ENCODE measurements at regions not wholly inside any gene's neighbourhood (a gene's known extent, or its start where the extent isn't known, plus 50 kb on each side); places are given as distances from the start of the nearest gene placed in this dataset.
"Not testable (repeated sequence)": the region's sequence is repeated elsewhere in the genome, so short reads cannot be mapped to it uniquely, and the experiment has no call there.

DNA sequence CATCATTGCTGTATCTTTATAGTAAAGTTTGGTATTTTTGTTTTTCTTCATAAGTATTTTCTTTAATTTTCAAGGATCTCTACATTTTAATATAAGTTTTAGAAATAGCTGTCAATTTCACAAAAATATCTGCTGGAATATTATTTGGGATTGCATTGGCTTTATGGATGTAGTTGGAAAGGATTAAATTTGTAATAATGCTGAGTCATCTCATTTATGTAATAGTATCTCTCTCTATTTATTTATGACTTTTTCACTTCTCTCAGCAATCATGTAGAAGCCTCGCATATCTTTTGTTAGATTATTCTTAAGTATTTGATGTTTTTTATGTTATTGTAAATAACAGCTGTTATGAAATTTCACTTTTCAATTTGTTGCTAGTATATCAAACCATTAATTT is 223.1 kb upstream of the POGK start:
- DNase-seq (ENCODE audit: low spot score), result no peak

DNA sequence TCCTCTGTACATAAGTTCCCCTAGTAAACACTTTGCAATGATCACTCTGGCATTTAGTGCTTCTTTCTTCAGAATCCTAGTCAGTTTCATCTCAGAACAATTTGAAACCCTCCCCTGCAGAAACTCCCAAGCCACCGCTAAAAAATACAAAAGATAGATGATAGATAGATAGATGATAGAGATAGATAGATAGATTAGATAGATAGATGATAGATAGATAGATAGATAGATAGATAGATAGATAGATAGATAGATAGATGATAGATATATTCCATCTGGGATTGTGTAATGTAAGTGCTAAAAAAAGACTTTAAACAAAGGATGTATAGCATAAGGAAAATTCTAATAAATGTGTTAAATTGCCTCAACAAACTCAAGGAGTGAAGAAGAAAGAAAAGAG is 212.6 kb upstream of the POGK start:
- no peak for DNase-seq (ENCODE audit: low spot score)

DNA sequence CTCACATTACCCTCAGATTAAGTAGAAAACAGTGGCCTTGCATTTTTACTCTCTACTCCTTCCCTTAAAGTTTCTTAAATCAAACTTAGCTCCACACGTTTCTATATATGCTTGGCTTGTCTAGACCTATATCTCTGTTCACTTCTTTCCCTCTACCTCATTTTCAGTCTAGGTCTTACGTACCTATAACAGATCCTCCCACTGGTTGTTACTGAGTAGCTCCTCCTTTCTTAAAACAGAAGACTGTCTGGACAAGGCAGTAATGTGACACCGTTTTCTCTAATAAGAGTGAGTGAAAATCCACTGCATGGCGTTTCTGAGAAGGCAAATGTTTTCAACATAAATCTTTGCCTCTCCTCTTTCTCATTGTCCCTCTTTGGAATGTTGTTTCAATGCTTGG is 211.7 kb upstream of the POGK start:
- DNase-seq (ENCODE audit: low spot score), result no peak

DNA sequence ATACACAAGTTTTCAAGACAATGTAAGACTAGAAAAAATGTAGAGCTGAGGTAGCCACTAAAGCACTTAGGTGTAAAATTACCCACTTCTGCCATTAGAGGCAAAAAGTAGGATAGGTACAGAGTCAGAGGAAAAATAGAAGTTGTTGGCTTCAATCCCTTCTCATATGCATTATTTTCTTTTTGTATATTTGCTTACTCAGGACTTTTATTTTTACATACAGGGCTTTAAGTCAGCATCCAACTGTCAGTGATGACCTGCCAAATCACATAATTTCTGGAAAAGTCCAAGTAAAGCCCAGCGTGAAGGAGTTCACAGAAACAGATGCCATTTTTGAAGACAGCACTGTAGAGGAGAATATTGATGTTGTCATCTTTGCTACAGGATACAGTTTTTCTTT is 211.0 kb upstream of the POGK start:
- DNase-seq (ENCODE audit: low spot score), result no peak

DNA sequence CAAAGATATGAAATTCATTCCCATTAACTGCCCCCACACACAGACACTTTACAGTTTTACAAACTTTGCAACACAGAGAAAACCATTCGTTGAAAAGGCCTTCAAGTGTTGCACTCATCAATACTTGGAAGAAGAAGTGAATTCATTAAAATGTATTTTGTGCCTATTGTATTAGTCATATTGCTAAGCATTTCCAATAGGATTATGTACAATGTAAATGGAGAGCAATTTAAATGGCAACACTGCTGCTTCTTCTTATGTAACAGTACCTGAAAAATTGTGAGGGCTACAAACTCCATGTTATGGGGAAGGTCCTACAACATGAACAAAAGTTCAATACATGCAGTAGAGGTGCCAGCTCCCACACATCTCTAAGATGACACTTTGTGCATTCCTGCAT is 209.3 kb upstream of the POGK start:
- DNase-seq (ENCODE audit: low spot score), result no peak

DNA sequence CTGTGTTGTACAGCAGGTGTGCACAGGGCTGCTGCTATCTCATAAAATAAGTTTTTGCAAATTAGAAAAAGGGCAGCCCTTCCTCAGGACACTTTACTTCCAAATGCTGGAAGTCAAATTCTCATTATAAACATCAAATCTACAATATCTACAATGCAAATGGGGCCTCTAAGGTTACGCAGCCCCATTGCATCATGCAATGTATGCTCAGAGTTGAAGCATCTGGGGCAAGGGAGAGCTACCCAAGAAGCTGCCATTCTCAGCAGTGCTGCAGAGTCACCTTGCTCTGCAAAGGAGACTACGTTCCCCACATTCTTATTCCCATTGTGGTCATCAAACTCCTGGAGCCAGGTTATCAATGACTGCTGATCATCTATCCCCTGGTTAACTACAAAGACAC is 208.9 kb upstream of the POGK start:
- no peak for DNase-seq (ENCODE audit: low spot score)

DNA sequence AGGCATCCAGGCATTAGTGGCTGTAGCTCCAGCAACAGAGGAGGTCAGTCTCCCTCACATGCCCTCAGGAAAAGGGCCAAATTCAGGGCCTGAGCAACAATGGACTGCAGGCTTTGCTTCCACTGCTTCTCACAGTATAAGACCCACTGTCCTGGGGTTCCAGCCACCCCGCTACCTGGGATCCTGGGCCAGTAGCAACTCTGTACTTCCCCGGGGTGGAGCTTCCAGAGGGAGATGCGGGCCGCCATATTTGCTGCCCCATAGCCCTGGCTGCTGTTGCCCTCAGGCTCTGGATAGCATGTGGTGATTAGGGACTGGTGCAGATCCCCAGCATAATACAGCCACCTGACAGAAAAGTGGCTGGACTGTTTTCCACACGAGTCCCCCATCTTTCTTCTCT is 201.1 kb upstream of the POGK start:
- no peak for DNase-seq (ENCODE audit: low spot score)

DNA sequence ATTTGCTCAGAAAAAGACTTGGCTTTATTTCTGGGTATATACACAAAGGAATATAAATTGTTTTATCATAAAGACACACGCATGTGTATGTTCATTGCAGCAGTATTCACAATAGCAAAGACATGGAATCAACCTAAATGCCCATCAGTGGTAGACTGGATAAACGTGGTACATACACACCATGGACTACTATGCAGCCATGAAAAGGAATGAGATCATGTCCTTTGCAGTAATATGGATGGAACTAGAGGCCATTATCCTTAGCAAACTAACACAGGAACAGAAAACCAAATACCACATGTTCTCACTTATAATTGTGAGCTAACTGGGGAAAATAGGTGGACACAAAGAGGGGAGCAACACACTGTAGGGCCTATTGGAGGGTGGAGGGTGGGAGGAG is 182.0 kb upstream of the POGK start:
- DNase-seq (ENCODE audit: low spot score), result not testable (repeated sequence)

DNA sequence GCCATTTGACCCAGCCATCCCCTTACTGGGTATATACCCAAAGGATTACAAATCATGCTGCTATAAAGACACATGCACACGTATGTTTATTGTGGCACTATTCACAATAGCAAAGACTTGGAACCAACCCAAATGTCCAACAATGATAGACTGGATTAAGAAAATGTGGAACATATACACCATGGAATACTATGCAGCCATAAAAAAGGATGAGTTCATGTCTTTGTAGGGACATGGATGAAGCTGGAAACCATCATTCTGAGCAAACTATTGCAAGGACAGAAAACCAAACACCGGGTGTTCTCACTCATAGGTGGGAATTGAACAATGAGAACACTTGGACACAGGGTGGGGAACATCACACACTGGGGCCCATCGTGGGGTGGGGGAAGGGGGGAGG is 172.5 kb upstream of the POGK start:
- DNase-seq (ENCODE audit: low spot score), result not testable (repeated sequence)

DNA sequence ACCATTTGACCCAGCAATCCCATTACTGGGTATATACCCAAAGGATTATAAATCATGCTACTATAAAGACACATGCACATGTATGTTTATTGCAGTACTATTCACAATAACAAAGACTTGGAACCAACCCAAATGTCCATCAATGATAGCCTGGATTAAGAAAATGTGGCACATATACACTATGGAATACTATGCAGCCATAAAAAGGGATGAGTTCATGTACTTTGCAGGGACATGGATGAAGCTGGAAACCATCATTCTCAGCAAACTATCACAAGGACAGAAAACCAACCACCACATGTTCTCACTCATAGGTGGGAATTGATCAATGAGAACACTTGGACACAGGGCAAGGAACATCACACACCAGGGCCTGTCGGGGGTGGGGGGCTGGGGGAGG is 171.7 kb upstream of the POGK start:
- DNase-seq (ENCODE audit: low spot score), result not testable (repeated sequence)

DNA sequence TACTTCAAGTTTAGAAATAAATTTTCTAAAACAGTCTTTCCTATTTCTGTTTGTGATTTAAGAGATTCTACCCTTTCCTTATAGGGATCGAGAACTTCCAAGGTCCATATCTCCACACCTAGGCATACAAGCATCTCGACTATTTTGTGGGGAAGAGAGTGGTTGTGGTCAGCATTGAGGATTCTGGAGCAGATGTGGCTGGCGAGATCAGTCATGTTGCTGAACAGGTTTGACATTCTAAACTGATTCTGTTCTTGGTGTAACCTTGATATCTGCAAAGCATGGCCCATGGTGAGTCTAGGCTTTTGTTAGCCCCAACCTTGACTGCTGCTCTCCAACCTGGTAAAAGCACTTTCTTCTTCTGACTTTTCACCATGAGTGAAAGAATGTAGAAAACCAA is 167.6 kb upstream of the POGK start:
- DNase-seq (ENCODE audit: low spot score), result no peak

DNA sequence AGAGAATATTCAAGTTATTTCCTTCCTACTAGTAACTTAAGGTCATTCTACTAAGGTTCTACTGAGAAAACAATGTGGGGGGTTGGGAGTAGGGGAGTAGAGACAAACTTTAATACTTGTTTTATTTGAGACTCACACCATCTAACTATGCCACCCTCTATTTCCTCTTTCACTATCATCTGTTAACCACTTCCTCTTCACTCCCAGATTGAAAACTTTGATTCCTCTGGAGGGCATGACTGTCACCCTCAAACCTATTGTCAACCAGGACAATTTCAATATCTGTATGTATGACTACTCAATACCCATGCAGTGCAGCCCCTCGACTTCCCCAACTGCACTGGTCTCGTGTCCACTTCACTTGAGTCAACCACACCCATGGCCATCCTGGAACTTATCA is 165.6 kb upstream of the POGK start:
- DNase-seq (ENCODE audit: low spot score), result no peak

DNA sequence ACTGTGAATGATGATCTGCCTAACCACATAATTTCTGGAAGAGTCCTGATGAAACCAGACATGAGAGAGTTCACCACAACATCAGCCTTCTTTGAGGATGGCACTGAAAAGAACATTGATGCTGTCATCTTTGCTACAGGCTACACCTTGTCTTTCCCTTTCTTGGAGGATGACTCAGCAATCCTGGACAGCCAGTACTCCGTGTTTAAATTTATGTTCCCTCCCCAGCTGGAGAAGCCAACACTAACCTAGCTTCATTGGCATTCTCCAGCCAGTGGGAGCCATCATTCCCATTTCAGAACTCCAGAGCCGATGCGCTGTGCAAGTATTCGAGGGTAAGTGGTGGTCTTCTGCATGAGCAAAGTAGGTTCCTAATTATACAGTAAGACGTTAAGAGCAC is 164.1 kb upstream of the POGK start:
- no peak for DNase-seq (ENCODE audit: low spot score)

DNA sequence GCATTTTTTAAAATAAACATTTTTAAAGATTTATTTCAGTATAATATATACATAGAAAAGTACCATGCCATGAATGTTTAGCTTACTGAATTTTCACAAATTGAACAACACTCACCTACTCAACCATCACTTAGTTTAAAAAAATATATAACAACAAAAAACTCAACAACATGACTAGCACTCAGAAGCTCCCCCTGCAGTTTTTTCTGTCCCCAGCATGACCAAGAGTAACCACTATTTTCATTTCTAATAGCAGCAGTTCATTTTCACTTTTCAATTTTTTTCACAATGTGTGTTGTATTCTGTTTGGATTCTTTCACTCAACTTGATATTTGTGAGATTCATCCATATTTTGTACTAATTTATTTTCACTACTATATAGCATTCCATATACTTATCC is 162.3 kb upstream of the POGK start:
- DNase-seq (ENCODE audit: low spot score), result no peak

DNA sequence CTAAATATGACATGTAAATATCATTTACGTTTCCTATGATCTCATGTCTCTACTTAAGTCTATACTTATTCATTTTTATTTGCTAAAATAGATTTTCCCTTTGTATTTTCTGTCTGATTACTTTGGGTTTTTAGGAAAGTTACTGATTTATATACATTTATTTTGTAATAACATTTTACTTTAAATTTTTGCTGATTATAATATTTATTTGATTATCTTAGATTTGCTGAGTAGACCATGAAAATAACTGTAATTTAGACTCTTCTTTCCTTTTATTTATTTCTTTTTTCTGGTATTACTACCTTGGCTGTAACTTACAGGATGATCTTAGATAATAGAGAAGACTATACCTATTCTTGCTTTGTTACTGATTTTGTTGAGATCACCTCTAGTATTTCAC is 159.9 kb upstream of the POGK start:
- DNase-seq (ENCODE audit: low spot score), result no peak

DNA sequence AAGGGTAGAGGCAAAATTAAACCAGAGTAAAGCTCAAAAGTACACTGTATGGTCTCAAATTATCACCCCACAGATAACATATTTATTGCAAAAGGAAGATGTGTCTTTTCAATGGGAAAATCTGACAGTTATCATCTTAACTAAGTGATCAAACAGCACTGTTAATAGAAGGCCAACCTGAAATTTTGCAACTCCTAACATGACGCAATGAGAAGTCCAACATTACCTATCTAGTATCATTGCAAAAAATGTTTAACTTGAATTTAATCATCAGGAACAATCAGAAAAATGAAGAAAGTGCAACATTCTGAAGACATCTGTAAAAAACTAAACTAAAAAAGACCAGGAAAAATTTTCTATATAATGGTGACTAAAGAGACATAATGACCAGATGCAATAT is 156.7 kb upstream of the POGK start:
- DNase-seq (ENCODE audit: low spot score), result no peak

DNA sequence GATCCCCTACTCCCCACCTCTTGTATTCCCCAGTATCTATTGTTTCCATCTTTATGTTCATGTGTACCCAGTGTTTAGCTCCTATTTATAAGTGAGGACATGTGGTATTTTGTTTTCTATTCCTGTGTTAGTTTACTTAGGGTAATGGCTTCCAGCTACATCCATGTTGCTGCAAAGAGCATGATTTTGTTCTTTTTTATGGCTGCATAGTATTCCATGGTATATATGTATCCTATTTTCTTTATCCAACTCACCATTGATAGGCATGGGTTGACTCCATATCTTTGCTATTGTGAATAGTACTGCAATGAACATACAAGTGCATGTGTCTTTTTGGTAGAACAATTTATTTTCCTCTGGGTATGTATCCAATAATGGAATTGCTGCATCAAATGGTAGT is 154.6 kb upstream of the POGK start:
- not testable (repeated sequence) for DNase-seq (ENCODE audit: low spot score)

DNA sequence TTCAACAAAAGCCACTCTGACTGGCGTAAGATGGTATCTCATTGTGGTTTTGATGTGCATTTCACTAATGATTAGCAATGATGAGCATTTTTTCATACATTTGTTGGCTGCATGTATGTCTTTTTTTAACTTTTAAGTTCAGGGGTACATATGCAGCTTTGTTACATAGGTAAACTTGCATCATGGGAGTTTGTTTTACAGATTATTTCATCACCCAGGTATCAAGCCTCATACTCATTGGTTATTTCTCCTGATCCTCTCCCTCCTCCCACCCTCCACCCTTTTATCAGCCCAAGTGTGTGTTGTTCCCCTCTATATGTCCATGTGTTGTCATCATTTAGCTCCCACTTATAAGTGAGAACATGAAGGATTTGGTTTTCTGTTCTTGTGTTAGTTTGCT is 154.1 kb upstream of the POGK start:
- DNase-seq (ENCODE audit: low spot score), result no peak

DNA sequence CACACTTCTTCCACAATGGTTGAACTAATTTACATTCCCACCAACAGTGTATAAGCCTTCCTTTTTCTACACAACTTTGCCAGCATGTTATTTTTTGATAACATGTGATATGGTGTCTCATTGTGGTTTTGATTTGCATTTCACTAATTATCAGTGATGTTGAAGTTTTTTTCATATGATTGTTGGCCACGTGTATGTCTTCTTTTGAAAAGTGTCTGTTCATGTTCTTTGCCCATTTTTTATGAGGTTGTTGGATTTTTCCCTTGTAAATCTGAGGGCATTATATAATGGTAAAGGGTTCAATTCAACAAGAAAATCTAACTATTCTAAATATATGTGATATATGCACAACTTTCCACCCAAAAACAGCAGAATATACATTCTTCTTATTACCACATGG is 153.4 kb upstream of the POGK start:
- not testable (repeated sequence) for DNase-seq (ENCODE audit: low spot score)

DNA sequence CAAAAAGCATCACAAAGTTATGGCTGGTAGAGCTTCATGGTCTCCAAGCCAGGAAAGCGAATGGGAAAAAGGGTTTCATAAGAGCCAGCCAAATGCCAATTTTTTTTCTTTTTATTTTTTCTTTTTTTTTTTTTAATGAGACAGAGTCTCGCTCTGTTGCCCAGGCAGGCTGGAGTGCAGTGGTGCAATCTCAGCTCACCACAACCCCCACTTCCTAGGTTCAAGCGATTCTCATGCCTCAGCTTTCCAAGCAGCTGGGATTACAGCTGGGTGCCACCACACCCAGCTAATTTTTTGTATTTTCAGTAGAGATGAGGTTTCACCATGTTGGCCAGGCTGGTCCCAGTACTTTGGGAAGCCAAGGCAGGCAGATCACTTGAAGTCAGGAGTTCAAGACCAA is 148.7 kb upstream of the POGK start:
- DNase-seq (ENCODE audit: low spot score), result not testable (repeated sequence)

DNA sequence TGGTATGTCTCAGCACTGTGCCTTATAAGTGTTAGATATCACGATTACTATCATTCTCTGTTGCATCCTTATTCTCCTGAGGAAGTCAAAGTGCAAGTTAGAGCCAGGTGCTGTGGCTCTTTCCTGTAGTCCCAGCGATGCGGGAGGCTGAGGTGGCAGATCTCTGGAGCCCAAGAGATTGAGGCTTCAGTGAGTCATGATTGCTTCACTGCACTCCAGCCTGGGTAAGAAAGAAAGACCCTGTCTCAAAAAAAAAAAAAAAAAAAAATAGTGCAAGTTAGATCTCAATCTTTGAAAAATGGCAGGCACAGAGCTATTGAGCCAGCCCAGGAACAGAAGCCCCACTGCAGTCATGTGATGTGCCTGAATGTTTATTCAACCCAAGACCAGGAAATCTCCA is 147.8 kb upstream of the POGK start:
- DNase-seq (ENCODE audit: low spot score), result no peak

DNA sequence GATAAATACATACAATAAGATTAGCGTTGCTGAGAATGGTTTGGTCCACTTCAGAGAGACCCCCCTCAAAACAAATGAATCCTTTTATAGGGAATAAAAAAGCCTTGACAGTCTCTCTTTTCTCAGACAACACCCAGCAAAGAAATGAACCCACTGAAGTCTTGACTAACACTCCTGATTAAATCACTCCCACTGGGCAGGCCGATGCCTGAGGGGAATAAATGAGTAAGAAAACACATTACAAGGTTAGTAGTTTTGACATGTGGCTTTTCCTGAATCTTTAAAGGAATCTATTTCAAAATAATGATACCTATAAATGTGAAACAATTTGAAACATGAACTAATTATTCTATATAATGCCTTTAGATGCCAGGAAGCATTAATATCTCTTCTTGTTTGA is 146.9 kb upstream of the POGK start:
- DNase-seq (ENCODE audit: low spot score), result no peak

DNA sequence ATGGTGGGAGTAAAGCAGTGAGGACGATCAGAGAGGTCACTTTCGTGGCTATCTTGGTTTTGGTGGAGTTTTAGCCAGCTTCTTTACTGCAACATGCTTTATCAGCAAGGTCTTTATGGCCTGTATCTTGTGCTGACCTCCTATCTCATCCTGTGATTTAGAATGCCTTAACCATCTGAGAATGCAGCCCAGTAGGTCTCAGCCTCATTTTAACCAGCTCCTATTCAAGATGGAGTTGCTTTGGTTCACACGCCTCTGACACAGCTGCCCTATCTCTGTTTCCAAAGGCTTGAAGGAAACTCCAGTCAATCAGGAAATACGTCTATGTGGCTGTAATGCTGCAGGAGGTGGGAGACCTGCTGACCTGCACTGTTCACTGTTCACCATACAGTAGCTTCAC is 146.1 kb upstream of the POGK start:
- DNase-seq (ENCODE audit: low spot score), result no peak

DNA sequence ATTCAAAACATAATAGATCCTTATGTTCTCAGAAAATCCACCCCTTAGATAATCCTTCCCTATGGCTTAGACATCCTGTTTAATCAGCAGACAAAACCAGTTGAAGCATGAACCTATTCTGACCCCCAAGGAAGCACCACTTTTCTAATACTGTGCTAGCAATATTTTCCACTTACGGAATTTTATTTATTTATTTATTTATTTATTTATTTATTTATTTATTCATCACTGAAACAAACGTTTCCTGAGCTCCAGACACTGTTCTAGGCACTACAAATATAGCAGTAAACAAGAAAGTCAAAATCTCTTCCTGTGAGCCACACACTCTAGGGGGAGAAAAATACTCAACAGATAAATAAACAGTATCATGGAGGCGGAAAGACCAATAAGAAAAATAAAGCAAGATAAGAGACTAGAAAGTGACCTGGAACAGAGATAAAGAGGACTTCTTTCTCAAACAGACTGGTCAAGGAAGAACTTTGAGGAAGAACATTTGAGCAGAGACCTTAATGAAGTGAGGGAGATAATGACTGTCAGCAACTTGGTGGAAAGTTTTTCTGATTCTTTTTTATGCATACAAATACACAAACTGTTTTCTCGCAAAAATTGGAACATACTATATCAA is 145.5 kb upstream of the POGK start:
- DNase-seq (ENCODE audit: low spot score), result no peak

DNA sequence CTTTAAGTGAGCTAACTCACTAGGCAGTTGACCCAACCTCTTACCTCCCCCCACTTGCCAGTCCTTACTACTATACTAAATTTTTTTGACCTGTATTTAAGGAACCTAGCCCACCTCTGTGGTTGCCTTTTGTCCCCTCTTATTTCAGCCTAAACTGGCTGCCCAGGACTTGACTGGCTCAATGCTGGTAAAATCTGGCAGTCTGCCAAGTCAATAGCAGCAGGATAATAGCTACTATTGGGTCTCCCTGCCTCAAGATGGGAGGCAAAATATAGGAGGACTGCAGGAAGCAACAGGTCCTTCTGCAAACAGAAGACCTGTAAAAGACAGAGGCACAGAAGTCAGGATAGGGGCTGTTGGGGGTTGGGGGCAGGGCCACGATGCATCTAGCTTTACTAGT is 144.2 kb upstream of the POGK start:
- DNase-seq (ENCODE audit: low spot score), result no peak

Measured in HuH-7.5 (cell line).